ENCODE measurements at regions not wholly inside any gene's neighbourhood (a gene's known extent, or its start where the extent isn't known, plus 50 kb on each side); places are given as distances from the start of the nearest gene placed in this dataset.

GRCh38 chr9:115169003-115169402, 51.0 kb upstream of the TNC start:
- POLR2A ChIA-PET, result no interaction called here

GRCh38 chr9:115170358-115171073, 52.6 kb upstream of the TNC start:
- DNase-seq (ENCODE audit: extremely low spot score), result no peak
- ChIA-PET POLR2A (no interaction called here), CTCF (no interaction called here)
- TF ChIP-seq ARNT (IDR thresholded peaks at IDR 0.05), result no peak
- no peak for TF ChIP-seq ELF4 (IDR thresholded peaks at IDR 0.05)
- no peak for TF ChIP-seq BHLHE40 (IDR thresholded peaks at IDR 0.05; ENCODE audit: borderline replicate concordance)
- no peak for TF ChIP-seq ZNF384 (IDR thresholded peaks at IDR 0.05)
- no peak for TF ChIP-seq SUZ12 (IDR thresholded peaks at IDR 0.05)

More at GRCh38 chr9:115169003-115169402, 51.0 kb upstream of the TNC start:
- CTCF ChIA-PET, result interaction anchor here (1.1 kb wide), 1 partner anchor 33 kb away, joined by 3 read pairs; no protein-coding TSS in a partner anchor
- no peak for DNase-seq (ENCODE audit: extremely low spot score)
- TF ChIP-seq SP1 (IDR thresholded peaks at IDR 0.05), result no peak
- no peak for TF ChIP-seq FOXA1 (IDR thresholded peaks at IDR 0.05)
- TF ChIP-seq FOXK2 (IDR thresholded peaks at IDR 0.05), result no peak
- TF ChIP-seq, protein P1, sequence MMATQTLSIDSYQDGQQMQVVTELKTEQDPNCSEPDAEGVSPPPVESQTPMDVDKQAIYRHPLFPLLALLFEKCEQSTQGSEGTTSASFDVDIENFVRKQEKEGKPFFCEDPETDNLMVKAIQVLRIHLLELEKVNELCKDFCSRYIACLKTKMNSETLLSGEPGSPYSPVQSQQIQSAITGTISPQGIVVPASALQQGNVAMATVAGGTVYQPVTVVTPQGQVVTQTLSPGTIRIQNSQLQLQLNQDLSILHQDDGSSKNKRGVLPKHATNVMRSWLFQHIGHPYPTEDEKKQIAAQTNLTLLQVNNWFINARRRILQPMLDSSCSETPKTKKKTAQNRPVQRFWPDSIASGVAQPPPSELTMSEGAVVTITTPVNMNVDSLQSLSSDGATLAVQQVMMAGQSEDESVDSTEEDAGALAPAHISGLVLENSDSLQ (IDR thresholded peaks at IDR 0.05), result no peak
- no peak for TF ChIP-seq CTBP1 (IDR thresholded peaks at IDR 0.05; ENCODE audit: borderline replicate concordance)
- TF ChIP-seq TARDBP (IDR thresholded peaks at IDR 0.05), result no peak

DNA sequence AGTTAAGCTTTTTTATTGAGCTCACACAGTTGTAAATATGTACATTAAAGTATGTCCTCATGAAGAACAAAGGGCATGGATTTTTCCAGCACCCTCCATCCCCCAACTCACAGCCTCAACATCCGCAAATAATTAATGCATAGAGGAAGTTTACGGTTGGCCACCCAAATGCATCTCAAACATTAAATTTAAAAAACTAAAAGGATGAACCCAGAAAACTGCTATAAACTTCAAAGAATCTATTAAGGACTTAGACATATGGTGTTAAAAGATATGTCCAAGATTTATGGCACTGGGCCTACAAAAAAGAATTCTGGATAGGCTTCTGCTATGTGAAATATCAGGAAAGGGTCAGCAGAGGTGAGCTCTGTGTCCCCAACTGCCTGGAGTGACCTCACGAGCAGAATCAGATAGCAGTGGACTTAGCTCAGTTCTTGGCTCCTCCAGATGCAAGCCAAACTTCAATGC, 54.0 kb upstream of the TNC start:
- CTCF ChIA-PET, result no interaction called here
- DNase-seq (ENCODE audit: extremely low spot score), result no peak
- POLR2A ChIA-PET, result no interaction called here
- TF ChIP-seq SP1 (IDR thresholded peaks at IDR 0.05) (no peak), FOXA1 (IDR thresholded peaks at IDR 0.05) (no peak)

- TF ChIP-seq HDGF (IDR thresholded peaks at IDR 0.05; ENCODE audit: borderline replicate concordance) (no peak), TARDBP (IDR thresholded peaks at IDR 0.05) (no peak), SUZ12 (IDR thresholded peaks at IDR 0.05) (no peak), FOXK2 (IDR thresholded peaks at IDR 0.05) (no peak), LEF1 (IDR thresholded peaks at IDR 0.05; ENCODE audit: borderline replicate concordance) (no peak), FOXM1 (IDR thresholded peaks at IDR 0.05; ENCODE audit: borderline replicate concordance) (no peak)
- TF ChIP-seq, protein P1 (IDR thresholded peaks at IDR 0.05), result no peak
- ChIA-PET POLR2A (interaction anchor here (0.7 kb wide), 1 partner anchor 155 kb away, joined by 3 read pairs; no protein-coding TSS in a partner anchor), CTCF (no interaction called here)
- DNase-seq (ENCODE audit: extremely low spot score), result no peak
These were observed 64.3 kb upstream of the TNC start for GRCh38 chr9:115182264-115182663.

DNA sequence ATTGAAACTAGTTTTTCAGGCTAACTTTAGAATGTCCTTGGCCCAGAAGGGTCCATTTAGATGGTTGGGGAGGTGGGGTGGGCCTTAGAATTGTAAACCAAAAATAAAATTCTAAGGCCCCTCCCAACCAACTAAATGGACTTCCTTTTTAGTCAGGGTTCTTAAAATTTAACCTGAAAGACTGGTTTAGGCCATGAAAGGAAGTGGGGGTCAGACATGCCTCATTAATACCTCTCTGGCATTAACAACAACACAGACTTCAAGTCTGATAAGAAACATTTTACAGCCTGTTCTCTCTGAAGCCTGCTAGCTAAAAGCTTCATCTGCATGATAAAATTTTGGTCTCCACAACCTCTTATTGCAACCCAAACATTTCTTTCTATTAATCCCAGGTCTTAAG, 65.5 kb upstream of the TNC start:
- ChIA-PET POLR2A (no interaction called here), CTCF (no interaction called here)
- TF ChIP-seq SUZ12 (IDR thresholded peaks at IDR 0.05), result no peak
- no peak for TF ChIP-seq SP1 (IDR thresholded peaks at IDR 0.05)
- TF ChIP-seq ELF4 (IDR thresholded peaks at IDR 0.05), result no peak
- TF ChIP-seq FOXM1 (IDR thresholded peaks at IDR 0.05; ENCODE audit: borderline replicate concordance), result no peak
- no peak for TF ChIP-seq FOXA1 (IDR thresholded peaks at IDR 0.05)
- TF ChIP-seq LEF1 (IDR thresholded peaks at IDR 0.05; ENCODE audit: borderline replicate concordance), result no peak
- TF ChIP-seq ZNF384 (IDR thresholded peaks at IDR 0.05), result no peak
- TF ChIP-seq, protein P1 (IDR thresholded peaks at IDR 0.05), result no peak
- TF ChIP-seq TARDBP (IDR thresholded peaks at IDR 0.05), result no peak
- no peak for TF ChIP-seq FOXK2 (IDR thresholded peaks at IDR 0.05)
- no peak for TF ChIP-seq ARNT (IDR thresholded peaks at IDR 0.05)
- TF ChIP-seq BHLHE40 (IDR thresholded peaks at IDR 0.05; ENCODE audit: borderline replicate concordance), result no peak
- TF ChIP-seq L3MBTL2 (conservative IDR thresholded peaks at IDR 0.05), result no peak
- DNase-seq (ENCODE audit: extremely low spot score), result no peak

- ChIA-PET POLR2A (no interaction called here), CTCF (no interaction called here)
- DNase-seq (ENCODE audit: extremely low spot score), result no peak
- TF ChIP-seq HDGF (IDR thresholded peaks at IDR 0.05; ENCODE audit: borderline replicate concordance) (no peak), LEF1 (IDR thresholded peaks at IDR 0.05; ENCODE audit: borderline replicate concordance) (no peak), SUZ12 (IDR thresholded peaks at IDR 0.05) (no peak), FOXM1 (IDR thresholded peaks at IDR 0.05; ENCODE audit: borderline replicate concordance) (no peak), L3MBTL2 (conservative IDR thresholded peaks at IDR 0.05) (no peak), ELF4 (IDR thresholded peaks at IDR 0.05) (no peak), NFRKB (IDR thresholded peaks at IDR 0.05) (no peak), FOXA1 (IDR thresholded peaks at IDR 0.05) (no peak), TARDBP (IDR thresholded peaks at IDR 0.05) (no peak), FOXK2 (IDR thresholded peaks at IDR 0.05) (no peak)
- TF ChIP-seq, protein P1 (IDR thresholded peaks at IDR 0.05), result no peak
These were observed 71.7 kb upstream of the TNC start for GRCh38 chr9:115189686-115190085.

Data from HEK293T (cell line).